Embryonic facial prominence (tissue), 1 donor: ENCODE measurements at regions not wholly inside any gene's neighbourhood (a gene's known extent, or its start where the extent isn't known, plus 50 kb on each side); places are given as distances from the start of the nearest gene placed in this dataset.

ENCODE experiments used
- DNase-seq: peaks from one replicate; pipeline ENCODE4 v3.0.0-alpha.2; 2016; ENCODE audit errors: extremely low spot score

- no peak for DNase-seq
Observed at GRCh38 chr3:21142031-21142430, 609.0 kb downstream of the ZNF385D start.

GRCh38 chr3:21140785-21141184, 610.2 kb downstream of the ZNF385D start:
- no peak for DNase-seq

- DNase-seq, result no peak
Observed at GRCh38 chr3:21138085-21138484, 612.9 kb downstream of the ZNF385D start.

- no peak for DNase-seq
Observed at GRCh38 chr3:21132896-21133295, 618.1 kb downstream of the ZNF385D start.

GRCh38 chr3:21120826-21121225, 630.2 kb downstream of the ZNF385D start:
- DNase-seq, result no peak

GRCh38 chr3:21117370-21117769, 633.6 kb downstream of the ZNF385D start:
- no peak for DNase-seq

- DNase-seq, result no peak
Observed at GRCh38 chr3:21109056-21109455, 642.0 kb downstream of the ZNF385D start.

- DNase-seq, result no peak
Observed at GRCh38 chr3:21105784-21106183, 645.2 kb downstream of the ZNF385D start.

- DNase-seq, result no peak
Observed at GRCh38 chr3:21100656-21101359, 650.2 kb downstream of the ZNF385D start.

GRCh38 chr3:21094686-21095085, 656.3 kb downstream of the ZNF385D start:
- no peak for DNase-seq

GRCh38 chr3:21073561-21073960, 677.4 kb downstream of the ZNF385D start:
- DNase-seq, result no peak

GRCh38 chr3:21067031-21067813, 683.8 kb downstream of the ZNF385D start:
- no peak for DNase-seq

- DNase-seq, result no peak
Observed at GRCh38 chr3:21062831-21063294, 688.1 kb downstream of the ZNF385D start.

- no peak for DNase-seq
Observed at GRCh38 chr3:21059404-21059803, 691.6 kb downstream of the ZNF385D start.

- DNase-seq, result no peak
Observed at GRCh38 chr3:21056293-21056692, 694.7 kb downstream of the ZNF385D start.

GRCh38 chr3:21055015-21055414, 696.0 kb downstream of the ZNF385D start:
- DNase-seq, result no peak

GRCh38 chr3:21054064-21054463, 696.9 kb downstream of the ZNF385D start:
- DNase-seq, result no peak

GRCh38 chr3:21049334-21050062, 701.5 kb downstream of the ZNF385D start:
- no peak for DNase-seq

- DNase-seq, result no peak
Observed at GRCh38 chr3:21043139-21043538, 707.9 kb downstream of the ZNF385D start.

- no peak for DNase-seq
Observed at GRCh38 chr3:21042184-21042583, 708.8 kb downstream of the ZNF385D start.

GRCh38 chr3:21041621-21042020, 709.4 kb downstream of the ZNF385D start:
- DNase-seq, result no peak

- no peak for DNase-seq
Observed at GRCh38 chr3:21036888-21037287, 714.1 kb downstream of the ZNF385D start.
